BLaER1 (cell line): ENCODE measurements at regions not wholly inside any gene's neighbourhood (a gene's known extent, or its start where the extent isn't known, plus 50 kb on each side); places are given as distances from the start of the nearest gene placed in this dataset.
"Not testable (repeated sequence)": the region's sequence is repeated elsewhere in the genome, so short reads cannot be mapped to it uniquely, and the experiment has no call there.

Source experiments
- H3K27ac ChIP-seq: shearing (Covaris generic); formaldehyde crosslinking; 2 replicates; pipeline ENCODE4 v1.8.1; 2022
- H3K27me3 ChIP-seq: shearing (Covaris generic); formaldehyde crosslinking; 2 replicates; pipeline ENCODE4 v1.8.1; 2022
- H3K36me3 ChIP-seq: shearing (Covaris generic); formaldehyde crosslinking; 2 replicates; pipeline ENCODE4 v1.8.1; 2022
- H3K4me1 ChIP-seq: shearing (Covaris generic); formaldehyde crosslinking; 2 replicates; pipeline ENCODE4 v1.8.1; 2022
- H3K4me2 ChIP-seq: shearing (Covaris generic); formaldehyde crosslinking; 2 replicates; pipeline ENCODE4 v1.8.1; 2022
- H3K4me3 ChIP-seq: shearing (Covaris generic); formaldehyde crosslinking; 2 replicates; pipeline ENCODE4 v1.8.1; 2022
- H3K9ac ChIP-seq: shearing (Covaris generic); formaldehyde crosslinking; 2 replicates; pipeline ENCODE4 v1.8.1; 2022
- H3K9me3 ChIP-seq: shearing (Covaris generic); formaldehyde crosslinking; 2 replicates; pipeline ENCODE4 v1.8.1; 2022
- H4K20me1 ChIP-seq: shearing (Covaris generic); formaldehyde crosslinking; 2 replicates; pipeline ENCODE4 v1.8.1; 2022
- Cebpa-rat ChIP-seq: shearing (Covaris generic); IDR thresholded peaks from 2 replicates; pipeline ENCODE4 v1.8.1; 2022

DNA sequence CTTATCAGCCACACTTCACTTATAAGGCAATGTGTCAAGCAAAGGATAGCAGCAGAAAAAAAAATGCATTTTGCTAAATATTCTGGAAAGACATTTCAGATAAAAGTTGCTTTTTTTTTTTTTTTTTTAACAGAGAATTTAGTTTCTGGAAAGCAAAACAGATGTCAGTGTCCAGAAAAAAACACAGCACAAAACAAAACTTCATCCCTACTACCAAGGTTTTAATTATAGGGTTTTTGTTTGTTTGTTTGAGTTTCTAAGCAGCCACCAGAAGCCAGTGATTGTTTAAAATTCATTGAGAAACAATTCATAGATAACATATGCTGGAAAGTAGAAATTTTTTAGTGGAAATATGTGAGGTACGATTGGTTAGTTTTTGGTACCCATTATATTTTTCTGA, 1202.7 kb downstream of the OTOL1 start:
- H3K36me3 ChIP-seq = no peaks in the 10 kb centered on the region
- no peak for TF ChIP-seq Cebpa-rat
- H3K9ac ChIP-seq = no peak overlapping the region
- no peaks in the 10 kb centered on the region for H4K20me1 ChIP-seq
- no peaks in the 10 kb centered on the region for H3K27me3 ChIP-seq
- H3K4me2 ChIP-seq = no peak overlapping the region
- no peak overlapping the region for H3K4me3 ChIP-seq
- H3K4me1 ChIP-seq = no peaks in the 10 kb centered on the region
- H3K9me3 ChIP-seq = peaks cover 11% of the 10 kb centered on the region; the same call in 1 of the 2 replicates
- no peak overlapping the region for H3K27ac ChIP-seq

DNA sequence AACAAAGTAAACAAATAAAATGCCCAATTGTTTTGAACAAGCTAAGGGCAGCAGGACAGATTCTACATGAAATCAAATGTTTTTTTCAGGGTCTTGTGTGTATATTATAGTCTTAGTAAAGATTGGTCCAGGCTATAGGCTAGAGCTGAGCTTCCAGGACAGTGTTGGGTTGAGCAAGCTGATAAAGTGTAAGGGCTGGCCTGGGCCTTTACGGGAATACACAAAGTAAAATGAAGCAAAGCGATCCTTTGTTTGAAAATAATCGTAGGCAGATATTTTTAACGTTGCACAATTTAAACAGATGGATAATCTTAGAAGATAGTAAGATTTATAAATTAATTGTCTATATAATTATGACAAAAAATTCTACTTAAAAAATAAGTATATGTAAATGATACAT, 1204.6 kb downstream of the OTOL1 start:
- Histone ChIP-seq H3K27ac (no peak overlapping the region), H3K9ac (no peak overlapping the region), H3K9me3 (peaks cover 11% of the 10 kb centered on the region; the same call in 1 of the 2 replicates), H3K36me3 (no peaks in the 10 kb centered on the region), H3K4me3 (no peak overlapping the region), H3K27me3 (no peaks in the 10 kb centered on the region), H4K20me1 (no peaks in the 10 kb centered on the region), H3K4me2 (no peak overlapping the region), H3K4me1 (no peaks in the 10 kb centered on the region)
- no peak for TF ChIP-seq Cebpa-rat

DNA sequence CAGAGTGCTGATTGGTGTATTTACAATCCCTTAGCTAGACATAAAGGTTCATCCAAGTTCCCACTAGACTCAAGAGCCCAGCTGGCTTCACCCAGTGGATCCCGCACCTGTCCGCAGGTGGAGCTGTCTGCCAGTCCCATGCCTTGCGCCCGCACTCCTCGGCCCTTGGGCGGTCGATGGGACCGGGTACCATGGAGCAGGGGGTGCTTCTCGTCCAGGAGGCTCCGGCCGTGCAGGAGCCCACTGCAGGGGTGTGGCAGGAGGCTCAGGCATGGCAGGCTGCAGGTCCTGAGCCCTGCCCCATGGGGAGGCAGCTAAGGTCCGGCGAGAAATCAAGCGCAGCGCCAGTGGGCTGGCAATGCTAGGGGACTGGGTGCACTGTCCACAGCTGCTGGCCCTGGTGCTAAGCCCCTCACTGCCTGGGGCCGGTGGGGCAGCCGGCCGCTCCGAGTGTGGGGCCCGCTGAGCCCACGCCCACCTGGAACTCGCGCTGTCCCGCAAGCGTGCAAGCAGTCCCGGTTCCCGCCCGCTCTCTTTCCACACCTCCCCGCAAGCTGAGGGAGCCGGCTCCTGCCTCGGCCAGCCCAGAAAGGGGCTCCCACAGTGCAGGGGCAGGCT, 1206.3 kb downstream of the OTOL1 start:
- Histone ChIP-seq H3K9ac (no peak overlapping the region), H3K27ac (no peak overlapping the region), H3K27me3 (no peaks in the 10 kb centered on the region), H4K20me1 (no peaks in the 10 kb centered on the region), H3K4me2 (no peak overlapping the region), H3K9me3 (peaks cover 11% of the 10 kb centered on the region; the same call in 1 of the 2 replicates), H3K36me3 (no peaks in the 10 kb centered on the region), H3K4me1 (no peaks in the 10 kb centered on the region), H3K4me3 (no peak overlapping the region)
- TF ChIP-seq Cebpa-rat = no peak

GRCh38 chr3:162704238-162704637, 1207.6 kb downstream of the OTOL1 start:
- Histone ChIP-seq H3K27me3 (no peaks in the 10 kb centered on the region), H3K4me3 (no peak overlapping the region), H3K4me1 (no peaks in the 10 kb centered on the region), H3K9me3 (peaks cover 11% of the 10 kb centered on the region; the same call in 1 of the 2 replicates), H3K9ac (no peak overlapping the region), H3K27ac (no peak overlapping the region), H3K36me3 (no peaks in the 10 kb centered on the region), H4K20me1 (no peaks in the 10 kb centered on the region), H3K4me2 (no peak overlapping the region)
- TF ChIP-seq Cebpa-rat = no peak

GRCh38 chr3:162704799-162705385, 1208.3 kb downstream of the OTOL1 start:
- TF ChIP-seq Cebpa-rat = no peak
- Histone ChIP-seq H3K27me3 (no peaks in the 10 kb centered on the region), H3K27ac (no peak overlapping the region), H4K20me1 (no peaks in the 10 kb centered on the region), H3K9ac (no peak overlapping the region), H3K4me2 (no peak overlapping the region), H3K9me3 (peaks cover 11% of the 10 kb centered on the region; the same call in 1 of the 2 replicates), H3K36me3 (no peaks in the 10 kb centered on the region), H3K4me1 (no peaks in the 10 kb centered on the region), H3K4me3 (no peak overlapping the region)

DNA sequence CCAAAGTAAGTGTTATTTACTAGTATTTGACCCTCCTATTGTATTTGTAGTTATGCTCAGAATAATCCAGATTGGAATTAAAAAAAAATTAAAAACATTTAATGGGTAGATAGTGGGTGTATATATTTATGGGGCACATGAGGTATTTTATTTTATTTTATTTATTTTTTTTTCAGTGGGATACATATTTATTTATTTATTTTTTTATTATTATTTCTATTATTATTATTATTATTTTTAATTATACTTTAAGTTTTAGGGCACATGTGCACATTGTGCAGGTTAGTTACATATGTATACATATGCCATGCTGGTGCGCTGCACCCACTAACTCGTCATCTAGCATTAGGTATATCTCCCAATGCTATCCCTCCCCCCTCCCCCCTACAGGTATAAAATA, 1211.8 kb downstream of the OTOL1 start:
- H3K9me3 ChIP-seq, H3K4me1 ChIP-seq, H3K4me3 ChIP-seq, H3K27me3 ChIP-seq, H4K20me1 ChIP-seq, H3K36me3 ChIP-seq, H3K4me2 ChIP-seq, H3K9ac ChIP-seq, H3K27ac ChIP-seq: not testable (repeated sequence)

GRCh38 chr3:162708942-162709706, 1212.5 kb downstream of the OTOL1 start:
- H3K9me3 ChIP-seq, H3K4me2 ChIP-seq, H3K4me1 ChIP-seq, H3K27me3 ChIP-seq, H3K27ac ChIP-seq, H3K9ac ChIP-seq, H3K4me3 ChIP-seq, H3K36me3 ChIP-seq, H4K20me1 ChIP-seq: not testable (repeated sequence)

GRCh38 chr3:162710332-162711112, 1213.9 kb downstream of the OTOL1 start:
- Histone ChIP-seq H4K20me1 (no peaks in the 10 kb centered on the region), H3K27ac (no peak overlapping the region), H3K36me3 (no peaks in the 10 kb centered on the region), H3K4me1 (no peaks in the 10 kb centered on the region), H3K4me2 (no peak overlapping the region), H3K9me3 (no peaks in the 10 kb centered on the region), H3K9ac (no peak overlapping the region), H3K4me3 (no peak overlapping the region), H3K27me3 (no peaks in the 10 kb centered on the region)
- no peak for TF ChIP-seq Cebpa-rat

DNA sequence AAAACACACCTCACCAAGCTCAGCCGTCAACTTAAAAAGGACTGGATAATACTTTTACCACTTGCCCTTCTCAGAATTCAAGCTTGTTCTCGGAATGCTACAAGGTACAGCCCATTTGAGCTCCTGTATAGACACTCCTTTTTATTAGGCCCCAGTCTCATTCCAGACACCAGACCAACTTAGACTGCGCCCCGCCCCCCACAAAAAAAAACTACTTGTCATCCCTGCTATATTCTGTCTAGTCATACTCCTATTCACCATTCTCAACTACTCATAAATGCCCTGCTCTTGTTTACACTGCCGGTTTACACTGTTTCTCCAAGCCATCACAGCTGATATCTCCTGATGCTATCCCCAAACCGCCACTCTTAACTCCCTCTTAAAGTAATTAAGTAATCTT, 1220.5 kb downstream of the OTOL1 start:
- not testable (repeated sequence) for H3K36me3 ChIP-seq, H3K27me3 ChIP-seq, H4K20me1 ChIP-seq, H3K9me3 ChIP-seq, H3K9ac ChIP-seq, H3K4me2 ChIP-seq, H3K4me3 ChIP-seq, H3K4me1 ChIP-seq, H3K27ac ChIP-seq

GRCh38 chr3:162718697-162719096, 1222.1 kb downstream of the OTOL1 start:
- H3K4me1 ChIP-seq = no peaks in the 10 kb centered on the region
- no peaks in the 10 kb centered on the region for H3K36me3 ChIP-seq
- no peak for TF ChIP-seq Cebpa-rat
- H3K4me3 ChIP-seq = no peak overlapping the region
- no peaks in the 10 kb centered on the region for H3K27me3 ChIP-seq
- H3K27ac ChIP-seq = no peak overlapping the region
- no peaks in the 10 kb centered on the region for H4K20me1 ChIP-seq
- no peak overlapping the region for H3K9ac ChIP-seq
- peak overlapping the region; percentile 11; the same call in 1 of the 2 replicates for H3K4me2 ChIP-seq
- no peaks in the 10 kb centered on the region for H3K9me3 ChIP-seq
